GOT3 (cell line): ENCODE measurements at regions not wholly inside any gene's neighbourhood (a gene's known extent, or its start where the extent isn't known, plus 50 kb on each side); places are given as distances from the start of the nearest gene placed in this dataset.

Experiments used
- DNase-seq: peaks from one replicate; lab custom pipeline; 2025; ENCODE audit warnings: mixed read lengths; lab: John Stamatoyannopoulos, UW

DNA sequence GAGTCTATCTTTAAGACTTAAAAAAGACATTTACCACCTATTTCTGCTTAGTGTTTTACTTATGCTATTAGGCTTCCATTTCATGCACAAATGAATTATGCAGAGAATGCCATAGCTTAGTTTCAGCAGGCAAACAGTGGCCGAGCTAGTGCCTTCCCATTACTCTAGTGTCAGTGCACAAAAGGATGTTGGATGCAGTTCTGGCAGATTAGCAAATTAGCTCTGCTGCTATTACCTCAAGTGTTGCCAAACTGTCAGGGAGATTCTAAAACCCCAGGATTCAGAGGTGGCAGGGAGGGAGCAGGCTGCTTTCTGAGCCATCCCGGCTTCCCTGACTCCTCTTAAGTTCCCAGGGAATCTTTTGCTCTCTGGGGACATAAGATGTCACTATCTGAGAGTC, 209.4 kb upstream of the NCAM1 start:
- DNase-seq: no peak

DNA sequence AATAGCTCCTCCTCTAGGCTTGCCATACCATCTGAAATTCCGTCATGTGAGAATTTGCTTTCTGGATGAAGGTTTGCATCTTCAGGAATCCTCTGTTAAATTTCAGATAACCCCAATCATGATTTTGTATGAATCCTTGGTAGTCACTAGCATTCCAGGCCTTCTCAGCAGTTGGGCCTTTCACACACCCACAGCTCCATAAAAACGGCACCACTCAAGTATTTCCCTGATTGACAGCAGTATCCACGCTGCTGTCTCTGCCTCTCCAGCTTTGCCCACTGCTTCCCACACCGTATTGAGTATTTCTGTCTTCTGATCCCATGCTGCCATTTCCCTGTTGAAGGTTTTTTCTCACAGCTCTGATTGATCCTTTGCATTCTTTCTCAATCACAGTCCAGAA, 208.7 kb upstream of the NCAM1 start:
- no peak for DNase-seq

DNA sequence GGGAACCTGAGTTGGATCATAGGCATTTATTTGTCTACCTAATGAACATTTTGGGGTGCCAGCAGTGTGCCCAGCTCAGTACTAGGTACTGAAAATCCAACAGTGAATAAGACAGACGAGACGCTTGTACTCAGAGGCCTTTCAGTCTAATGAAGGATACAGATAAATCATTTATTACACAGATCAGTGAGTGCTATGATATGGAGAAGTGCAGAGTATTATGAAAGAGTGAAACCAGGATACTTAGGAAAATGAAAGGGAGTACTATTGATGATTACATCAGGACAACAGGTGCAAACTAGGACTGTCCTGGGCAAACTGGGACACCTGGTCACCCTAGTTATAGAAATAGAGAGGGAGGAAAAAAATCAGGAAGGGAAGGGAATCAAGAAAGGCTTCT, 207.5 kb upstream of the NCAM1 start:
- no peak for DNase-seq

DNA sequence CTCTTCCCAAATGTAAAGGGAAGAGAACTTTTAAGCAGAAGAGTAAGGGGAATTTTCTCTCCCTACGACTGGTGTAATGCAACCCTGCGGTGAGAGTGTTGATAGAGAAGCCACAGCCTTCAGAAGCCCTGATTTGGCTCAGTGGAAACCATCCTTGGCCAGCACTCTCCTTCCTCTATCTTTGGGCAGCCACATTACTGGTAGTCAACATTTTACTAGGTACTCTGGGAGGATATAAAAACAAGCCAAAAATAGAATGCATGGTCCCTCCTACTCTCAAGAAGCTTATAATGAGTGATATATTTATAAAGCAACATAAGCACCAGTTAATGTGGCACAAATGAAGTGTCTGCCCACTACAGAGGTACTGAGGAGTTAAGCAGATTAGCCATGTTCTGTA, 201.8 kb upstream of the NCAM1 start:
- no peak for DNase-seq

DNA sequence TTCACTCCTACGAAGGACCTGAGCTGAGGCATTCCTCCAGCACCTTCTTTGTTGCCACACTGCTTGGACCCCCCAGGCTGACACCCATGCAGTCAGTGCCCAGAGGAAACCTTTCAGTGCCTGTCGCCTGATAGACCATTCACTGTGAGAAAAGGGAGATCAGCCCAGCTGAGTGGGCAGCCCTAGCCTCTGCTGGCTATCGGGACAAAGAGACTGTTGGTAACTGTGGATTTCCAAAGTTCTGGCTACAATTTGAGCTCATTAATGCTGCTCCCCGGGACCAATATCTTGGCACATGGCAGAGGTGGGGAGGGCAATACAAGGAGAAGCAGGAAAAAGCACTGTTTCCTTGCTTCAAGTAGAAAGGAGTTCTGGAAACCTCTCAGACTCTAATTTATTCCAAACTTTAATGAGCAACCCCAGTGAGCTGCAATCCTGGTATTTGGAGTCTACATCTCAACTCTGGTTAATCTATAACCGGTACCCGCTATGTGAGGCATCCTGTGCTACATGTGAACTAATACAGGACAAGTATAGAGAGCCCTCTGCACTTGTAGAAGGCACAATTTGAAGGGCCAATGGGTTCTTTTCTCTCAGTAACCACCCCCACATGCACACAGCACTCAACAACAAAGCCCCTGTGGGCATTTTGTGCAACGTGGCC, 200.7 kb upstream of the NCAM1 start:
- DNase-seq: no peak

DNA sequence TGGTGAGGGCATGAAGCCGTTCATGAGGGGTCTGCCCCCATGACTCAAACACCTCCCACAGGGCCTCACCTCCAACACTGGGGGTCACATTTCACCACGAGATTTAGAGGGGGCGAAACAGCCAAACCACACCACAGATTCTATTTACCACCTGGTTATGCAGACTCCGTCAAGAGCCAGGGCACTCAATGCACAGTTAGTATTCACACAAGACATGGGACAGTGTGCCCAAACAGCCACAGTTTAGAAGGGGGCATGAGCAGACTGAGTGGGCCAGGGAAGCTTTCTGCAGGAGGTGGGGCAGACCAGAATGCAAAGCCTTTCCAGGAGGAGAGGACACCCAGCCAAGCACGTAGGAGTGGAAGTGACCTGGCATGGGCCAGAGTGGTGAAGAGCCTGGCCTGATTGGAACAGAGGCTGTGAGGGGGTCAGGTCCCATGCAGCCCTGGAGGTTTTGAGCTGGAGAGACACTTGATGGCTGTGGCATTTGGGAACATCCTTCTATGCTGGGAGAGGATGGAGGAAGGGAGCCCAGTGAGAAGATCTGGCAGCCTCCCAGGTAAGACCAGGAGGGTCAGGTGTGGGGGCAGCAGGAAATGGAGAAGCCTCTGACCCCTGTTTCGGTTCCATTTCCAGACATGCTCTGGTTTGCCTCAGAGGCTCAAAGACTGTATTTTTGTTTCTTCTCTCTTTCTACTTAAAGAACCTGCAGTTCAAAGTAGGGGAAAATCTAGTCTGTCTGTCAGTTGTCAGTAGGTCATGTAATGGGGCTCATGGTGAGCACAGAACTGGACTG, 199.1 kb upstream of the NCAM1 start:
- no peak for DNase-seq

DNA sequence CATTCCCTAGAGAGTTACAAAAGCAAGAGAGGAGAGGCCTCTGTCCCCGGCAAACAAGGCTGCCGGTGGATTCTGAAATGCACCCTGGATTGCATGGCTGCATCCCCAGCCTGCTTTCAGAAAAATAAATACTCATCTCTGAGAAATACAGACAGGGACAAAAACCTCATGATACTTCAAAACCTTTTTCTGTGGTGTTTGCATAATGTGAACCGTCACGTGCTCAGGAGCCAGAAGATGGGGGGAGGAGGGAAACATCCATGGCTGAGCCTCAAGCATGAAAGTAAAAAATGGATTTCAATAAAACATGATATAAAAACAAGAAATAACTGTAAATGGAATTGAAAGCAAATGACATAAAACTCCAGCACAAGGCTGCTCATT, 198.5 kb upstream of the NCAM1 start:
- DNase-seq: no peak

DNA sequence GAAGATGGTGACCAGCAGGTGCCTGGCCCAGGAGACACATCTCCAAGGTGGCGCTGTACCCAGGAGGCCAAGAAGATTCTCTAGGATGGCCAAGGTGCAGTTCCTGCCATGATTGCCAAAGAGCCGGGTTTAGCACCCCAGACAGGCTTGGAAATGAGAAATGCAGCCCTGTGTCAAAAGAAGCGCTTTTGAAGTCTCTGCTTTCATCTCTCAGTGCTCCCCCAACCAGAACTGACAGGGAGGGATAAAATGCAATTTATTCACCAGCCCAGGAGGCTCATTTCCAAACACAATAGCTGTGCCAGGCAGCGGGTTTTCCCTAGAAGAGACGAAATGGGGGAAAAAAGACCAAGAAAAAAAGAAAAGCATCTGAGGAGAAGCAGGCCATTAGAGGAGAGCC, 195.9 kb upstream of the NCAM1 start:
- no peak for DNase-seq

DNA sequence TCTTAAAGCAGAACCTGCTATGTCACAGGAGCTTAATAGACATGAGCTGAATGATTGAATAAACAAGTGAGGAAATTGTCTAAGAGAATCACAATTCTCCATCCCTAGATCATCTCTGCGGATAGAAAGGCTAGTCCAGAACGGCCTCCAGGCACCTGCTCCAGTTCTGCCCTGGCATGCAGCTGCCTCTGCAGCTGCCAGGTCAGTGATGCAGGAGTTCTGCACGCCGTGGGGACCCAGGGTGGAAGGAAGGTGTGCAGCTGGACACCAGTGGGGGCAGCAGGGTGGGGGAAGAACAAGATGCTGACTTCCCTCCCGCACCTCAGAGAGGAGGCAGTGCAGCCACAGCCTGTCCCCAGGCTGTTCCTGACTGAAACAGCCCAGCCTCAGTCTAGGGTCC, 192.1 kb upstream of the NCAM1 start:
- DNase-seq: no peak

DNA sequence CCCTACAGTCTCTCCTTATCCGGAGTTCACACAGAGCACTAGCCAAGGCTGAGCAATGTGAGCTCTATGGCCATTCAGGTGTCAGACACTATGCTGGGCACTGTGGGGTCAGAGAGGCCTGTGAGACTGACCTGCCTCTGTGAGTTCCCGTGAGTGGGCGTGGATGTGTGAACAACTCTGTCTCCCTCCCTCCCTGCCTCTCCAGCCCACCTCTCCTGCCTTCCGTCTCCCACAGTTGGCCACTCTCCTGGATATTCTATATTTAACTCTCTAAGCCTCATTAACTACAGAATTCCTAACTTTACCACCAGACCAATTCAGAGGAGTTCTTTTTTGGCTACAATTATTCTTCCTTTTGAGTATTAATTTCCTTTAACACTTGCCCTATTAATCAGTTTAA, 191.6 kb upstream of the NCAM1 start:
- DNase-seq: no peak

DNA sequence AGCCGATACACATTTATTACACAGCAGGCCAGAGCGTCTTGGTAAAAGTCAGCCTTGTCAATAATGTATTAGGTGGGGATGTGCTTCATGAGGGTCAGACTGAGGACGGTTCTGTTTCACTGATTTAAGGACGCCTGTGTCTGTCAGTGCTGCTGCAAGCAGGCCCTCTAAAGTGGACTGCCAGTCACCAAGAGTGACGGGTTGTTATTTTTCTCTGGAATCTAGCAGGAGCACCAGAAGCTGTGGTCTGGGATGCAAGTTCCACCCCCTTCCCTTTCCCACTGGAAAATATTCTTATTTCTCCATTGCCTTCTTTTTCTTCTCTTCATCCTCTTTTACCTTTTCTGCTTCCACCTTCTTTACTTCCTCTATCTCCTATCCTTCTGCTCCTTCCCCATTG, 191.2 kb upstream of the NCAM1 start:
- no peak for DNase-seq

DNA sequence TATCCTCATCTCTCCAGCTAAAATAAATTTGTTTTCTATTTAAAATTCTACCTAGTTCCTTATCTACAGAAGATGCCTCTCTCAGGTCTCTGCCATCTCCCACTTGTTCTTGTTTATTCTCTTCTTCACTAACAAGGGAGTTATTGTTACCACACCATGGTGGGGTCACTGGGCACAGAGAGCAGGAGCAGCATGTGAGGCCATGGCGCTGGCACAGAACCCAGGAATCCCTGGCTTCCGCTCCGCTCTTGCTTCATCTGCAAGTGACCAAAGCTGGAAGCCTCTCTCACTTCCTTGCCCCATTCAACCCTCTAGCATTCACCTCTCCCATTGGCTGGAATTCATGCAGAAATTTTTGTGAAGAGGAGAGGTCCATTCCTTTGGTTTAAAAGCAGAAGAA, 190.7 kb upstream of the NCAM1 start:
- DNase-seq: no peak

DNA sequence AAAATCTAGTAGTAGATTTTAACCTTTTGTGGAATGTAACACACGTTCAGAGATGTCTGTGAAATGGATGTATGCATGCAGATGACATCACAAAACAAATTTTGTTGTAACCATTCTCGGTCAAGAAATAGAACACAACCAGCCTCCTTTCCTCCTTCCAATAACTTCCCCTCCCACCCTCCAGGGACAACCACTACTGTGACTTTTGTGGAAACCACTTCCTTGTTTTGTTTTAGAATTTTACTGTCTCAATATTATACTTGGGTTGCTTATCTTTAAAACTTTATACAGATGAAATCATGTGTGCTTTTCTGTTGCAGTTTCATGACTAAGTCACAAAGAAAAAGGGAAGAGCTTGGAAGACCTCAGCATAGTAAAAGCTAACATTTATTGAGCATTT, 189.4 kb upstream of the NCAM1 start:
- no peak for DNase-seq

DNA sequence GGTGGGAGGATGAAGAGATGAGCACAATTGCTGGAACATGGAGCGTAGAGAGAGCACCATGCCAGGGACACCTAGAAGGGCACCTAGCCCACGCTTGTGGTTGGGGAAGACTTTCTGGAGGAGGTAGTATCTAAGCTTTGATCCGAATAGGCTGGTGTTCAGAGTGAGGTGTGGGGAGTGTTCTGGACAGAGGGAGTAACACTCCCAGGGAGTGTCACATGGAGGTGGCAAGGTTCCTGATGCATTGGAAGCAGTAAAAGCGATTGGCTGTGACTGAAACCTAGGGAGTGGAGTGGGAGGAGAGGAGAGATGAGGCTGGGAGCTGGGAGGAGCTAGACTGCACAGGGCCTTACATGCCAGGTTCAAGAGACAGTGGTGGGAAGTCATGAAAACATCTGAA, 188.0 kb upstream of the NCAM1 start:
- no peak for DNase-seq

DNA sequence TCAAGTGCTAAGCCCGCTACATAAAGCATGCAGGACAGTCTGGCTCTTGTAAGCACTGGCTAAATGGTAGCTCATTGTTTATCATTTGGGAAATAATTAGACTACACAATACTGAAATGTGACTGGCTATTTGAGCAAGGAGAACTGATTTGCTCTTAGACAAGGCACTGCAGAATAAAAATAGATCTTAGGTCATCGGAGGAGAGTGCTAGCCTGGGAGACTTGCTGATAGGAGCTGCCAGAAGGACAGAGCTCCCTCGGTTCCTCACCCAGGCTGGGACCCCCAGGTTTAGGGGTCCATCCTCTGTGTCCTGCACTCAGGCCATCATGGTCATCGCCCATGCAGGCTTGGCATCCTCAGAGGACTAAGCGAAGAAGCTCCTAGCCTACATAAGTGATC, 184.4 kb upstream of the NCAM1 start:
- DNase-seq: no peak

DNA sequence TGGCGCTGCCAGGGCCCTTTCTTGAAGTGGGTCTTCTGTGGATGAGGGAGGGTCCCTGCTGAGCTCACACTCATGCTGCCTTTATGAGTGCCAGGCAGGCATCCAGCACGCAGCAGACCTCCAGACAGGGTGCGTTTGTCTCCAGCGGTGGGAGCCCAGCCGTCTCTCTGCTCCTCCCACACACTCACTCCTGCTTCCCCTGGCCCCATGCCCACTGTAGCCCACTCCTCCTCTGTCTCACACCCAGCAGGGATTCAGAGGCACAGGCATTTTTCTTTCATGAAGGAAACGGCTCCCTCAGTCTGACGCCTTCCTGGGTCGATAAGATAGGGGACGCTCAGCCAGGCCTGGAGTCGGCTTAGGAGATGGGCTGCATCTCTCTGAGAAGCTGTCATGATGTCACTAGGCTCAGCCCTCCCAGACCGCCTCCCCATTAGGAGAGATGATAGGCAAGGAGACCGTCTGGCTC, 183.9 kb upstream of the NCAM1 start:
- DNase-seq: no peak

DNA sequence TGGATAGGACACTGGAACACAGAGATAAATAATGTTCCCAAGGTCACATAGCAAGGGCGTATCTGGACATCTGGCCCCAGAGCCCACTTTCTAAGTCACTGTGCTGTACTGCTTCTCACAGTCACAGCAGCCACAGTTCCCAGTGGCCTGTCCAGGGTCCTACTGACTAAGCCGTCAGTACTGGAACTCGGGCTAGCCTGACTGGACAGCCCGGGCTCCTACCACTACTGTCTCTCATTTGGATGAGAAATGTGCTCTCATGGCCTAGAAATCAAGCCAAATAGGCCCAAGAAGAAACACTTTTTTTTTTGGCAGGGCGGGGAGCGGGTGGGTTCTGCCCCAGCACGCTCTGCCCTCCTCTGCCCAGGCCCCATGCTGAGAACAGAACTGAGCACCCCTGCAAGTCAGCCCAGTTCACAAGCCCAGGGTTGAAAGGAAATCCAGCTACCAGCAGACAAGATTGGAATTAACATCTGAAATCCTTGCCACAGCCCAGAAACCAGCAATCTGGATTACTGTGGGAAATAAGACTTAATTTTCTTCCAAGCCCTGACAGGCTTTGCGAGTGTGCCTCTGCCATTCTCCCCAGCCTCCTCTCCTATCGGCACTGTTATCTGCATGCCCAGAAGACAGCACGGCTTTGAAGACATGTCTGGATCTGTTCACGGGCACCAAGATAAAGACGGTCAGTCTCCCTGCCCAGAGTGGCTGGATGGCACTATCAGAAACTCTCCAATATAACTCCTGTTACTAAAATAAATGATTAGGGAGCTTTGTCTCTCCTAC, 182.9 kb upstream of the NCAM1 start:
- DNase-seq: no peak

DNA sequence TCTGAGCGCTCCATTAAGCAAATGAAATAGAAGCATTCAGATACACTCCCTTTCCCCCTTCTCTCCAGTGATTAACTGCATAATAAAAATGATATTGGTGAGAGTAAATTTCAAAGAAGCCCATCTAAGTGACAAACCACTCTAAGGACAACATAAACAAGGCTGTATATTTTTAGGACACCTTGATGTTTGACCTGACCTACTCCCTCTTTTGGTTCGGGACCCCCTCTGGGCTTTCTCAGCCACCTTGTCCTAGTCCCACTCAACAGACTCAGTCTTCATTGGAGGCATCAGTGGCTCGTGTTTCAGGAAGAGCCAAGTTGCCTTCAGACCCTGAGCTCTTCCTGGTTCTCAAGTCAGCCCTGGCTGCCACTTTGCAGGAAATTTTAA, 182.3 kb upstream of the NCAM1 start:
- DNase-seq: no peak

DNA sequence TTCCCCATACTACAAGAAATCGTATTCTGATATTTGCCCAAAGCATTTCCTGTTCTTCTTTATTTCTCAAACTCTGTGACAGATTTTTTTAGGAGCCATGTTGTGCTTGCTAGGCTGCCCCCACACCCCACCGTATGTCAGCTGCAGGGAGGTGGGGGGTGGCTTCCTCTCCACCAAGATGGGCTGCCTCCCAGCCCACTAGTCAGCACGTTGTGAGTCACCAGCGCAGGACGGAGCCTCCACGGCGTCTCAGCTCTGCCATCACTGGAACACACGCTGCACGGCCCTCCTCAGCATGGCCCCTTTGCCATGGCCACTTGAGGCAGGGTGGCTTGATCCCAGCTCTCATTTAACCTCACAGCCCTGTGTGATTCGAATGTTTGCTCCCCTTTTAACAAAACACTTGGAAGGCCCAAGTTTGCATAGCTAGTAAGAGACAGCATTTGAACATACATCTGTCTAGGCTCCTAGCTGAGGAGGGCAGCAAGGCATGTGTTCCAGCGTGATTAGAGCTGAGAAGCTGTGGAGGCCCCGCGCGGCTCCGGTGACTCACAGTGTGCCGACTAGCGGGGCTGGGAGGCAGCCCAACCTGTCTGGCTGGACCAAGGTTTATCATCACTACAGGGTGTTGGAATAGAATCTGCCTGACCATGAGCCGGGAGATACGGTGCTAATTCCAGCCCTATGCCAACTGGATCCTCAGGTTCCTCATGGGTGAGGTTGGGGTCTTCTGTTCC, 180.7 kb upstream of the NCAM1 start:
- DNase-seq: no peak

DNA sequence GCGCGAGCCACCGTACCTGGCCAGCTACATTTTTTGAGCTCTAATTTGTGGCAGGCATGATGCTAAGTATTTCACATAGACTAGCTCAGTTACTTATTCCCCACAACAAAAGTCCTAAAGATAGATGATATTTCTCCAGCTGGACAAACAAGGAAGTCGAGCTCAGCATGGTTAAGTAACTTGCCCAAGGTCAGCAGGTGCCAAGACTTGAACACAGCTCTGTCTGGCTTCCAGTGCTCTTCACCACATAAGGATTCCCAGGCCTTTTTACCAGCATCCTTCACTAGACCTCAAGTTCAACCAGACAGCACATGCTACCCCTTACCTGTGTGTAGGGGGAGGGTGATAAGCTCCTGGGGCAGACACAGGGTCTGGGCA, 177.3 kb upstream of the NCAM1 start:
- DNase-seq: no peak

DNA sequence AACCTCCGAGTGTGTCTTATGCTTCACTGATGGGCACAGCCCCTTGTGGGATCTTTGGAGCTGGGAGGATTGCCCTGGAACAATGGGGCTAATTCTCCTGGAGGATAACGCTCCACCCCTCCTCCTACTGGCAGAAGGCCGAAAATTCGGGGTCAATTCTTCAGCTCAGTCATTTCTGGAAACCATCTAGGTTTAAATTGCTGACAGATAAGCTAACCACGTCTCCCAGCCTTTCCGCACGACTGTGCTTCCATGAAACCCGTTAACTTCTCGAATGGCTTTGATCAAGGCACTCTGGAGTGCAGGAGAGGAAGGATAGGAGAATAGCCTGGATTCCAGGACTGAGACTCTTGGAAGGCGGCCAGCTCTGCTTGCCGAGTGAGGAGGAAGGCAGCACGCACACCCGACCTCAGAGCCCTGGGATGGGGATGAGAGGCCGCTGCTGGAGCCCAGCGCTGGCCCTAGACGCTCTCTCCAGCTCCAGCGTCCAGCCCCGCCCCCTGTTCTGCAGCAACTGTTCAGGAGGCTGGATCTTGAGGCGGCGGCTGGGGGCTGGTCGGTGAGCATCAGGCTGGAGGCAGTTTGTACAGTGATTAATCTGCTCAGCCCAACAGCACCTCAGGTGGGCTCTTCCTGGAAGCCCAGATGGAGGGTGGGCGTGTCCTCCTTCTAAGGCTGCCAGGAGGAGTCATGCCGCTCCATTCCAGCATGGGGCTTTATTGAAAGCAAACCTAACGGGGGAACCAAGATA, 176.7 kb upstream of the NCAM1 start:
- DNase-seq: no peak

DNA sequence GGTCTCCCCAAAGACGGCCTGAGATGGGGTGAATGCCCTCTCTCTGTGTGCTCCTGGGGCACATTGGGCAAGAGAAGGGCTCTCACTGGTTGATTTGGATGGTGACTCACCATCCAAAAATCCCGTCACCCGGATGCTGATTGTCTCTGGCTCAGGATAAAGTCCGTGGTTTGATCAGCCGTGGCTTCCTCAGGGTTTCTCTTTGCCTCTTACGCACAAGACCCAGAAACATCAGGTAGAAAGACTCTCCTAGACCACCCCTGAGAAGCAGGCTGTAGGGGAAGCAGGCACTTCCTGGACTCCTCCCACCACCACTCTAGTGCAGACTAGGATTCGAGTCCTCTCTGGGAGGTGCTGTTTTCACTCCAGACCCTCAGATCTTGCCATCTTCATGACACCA, 176.1 kb upstream of the NCAM1 start:
- DNase-seq: no peak
